IMR-90 (cell line): ENCODE measurements at regions not wholly inside any gene's neighbourhood (a gene's known extent, or its start where the extent isn't known, plus 50 kb on each side); places are given as distances from the start of the nearest gene placed in this dataset.

Source experiments
- ATAC-seq: fragments of 200-7000 bp; cut with Tn5 transposase; 2 replicates; pipeline ENCODE4 v1.9.1; 2020; ENCODE audit warnings: low read depth, mild to moderate bottlenecking, moderate library complexity
- BruUV-seq: library from RNA; stranded (reverse); fragments of 400-500 nt; replicated peaks from 2 replicates; lab custom pipeline; 2021; lab: Mats Ljungman, UMichigan
- CTCF ChIA-PET: fragments of 300-600 bp; formaldehyde crosslinking; extraction: SDS; loops from one replicate; lab custom pipeline; 2021; ENCODE audit warnings: antibody characterized with exemption; lab: Yijun Ruan, JAX
- POLR2A ChIA-PET: fragments of 300-600 bp; sonication (Branson Sonifier 250); formaldehyde crosslinking; loops from one replicate; lab custom pipeline; 2022; ENCODE audit warnings: antibody characterized with exemption; ENCODE audit not compliant: unreplicated experiment; lab: Charles Lee
- DNase-seq: peaks from one replicate; pipeline ENCODE4 v3.0.0; 2013
- H2AFZ ChIP-seq: replicated peaks from 2 replicates; pipeline ENCODE3; 2013; ENCODE audit warnings: low read length, mild to moderate bottlenecking; ENCODE audit not compliant: poor library complexity
- H2AK5ac ChIP-seq: 2 replicates; pipeline ENCODE4 v1.6.1; 2013; ENCODE audit warnings: low read depth, low read length, inconsistent platforms
- H2AK9ac ChIP-seq: replicated peaks from 2 replicates; pipeline ENCODE3; 2013; ENCODE audit warnings: mild to moderate bottlenecking, low read depth, low read length, moderate library complexity; ENCODE audit not compliant: poor library complexity
- H2BK120ac ChIP-seq: 2 replicates; pipeline ENCODE4 v1.6.1; 2013; ENCODE audit warnings: low read depth, low read length, inconsistent platforms
- H2BK15ac ChIP-seq: 3 replicates; pipeline ENCODE4 v1.6.1; 2013; ENCODE audit warnings: low read depth, low read length, inconsistent platforms
- H2BK20ac ChIP-seq: 2 replicates; pipeline ENCODE4 v1.6.1; 2013; ENCODE audit warnings: low read depth, mild to moderate bottlenecking, inconsistent platforms, low read length, moderate library complexity
- H2BK5ac ChIP-seq: 2 replicates; pipeline ENCODE4 v1.6.1; 2013; ENCODE audit warnings: mild to moderate bottlenecking, low read depth, low read length, inconsistent platforms; ENCODE audit not compliant: poor library complexity, severe bottlenecking
- H3K14ac ChIP-seq: replicated peaks from 2 replicates; pipeline ENCODE4 v1.6.1; 2013; ENCODE audit warnings: low read depth, low read length, inconsistent platforms
- H3K18ac ChIP-seq: 2 replicates; pipeline ENCODE4 v1.6.1; 2013; ENCODE audit warnings: low read depth, low read length, control low read depth
- H3K23ac ChIP-seq: 2 replicates; pipeline ENCODE4 v1.6.1; 2013; ENCODE audit warnings: low read depth, low read length, inconsistent platforms
- H3K27ac ChIP-seq: 2 replicates; pipeline ENCODE4 v1.5.1; 2013; ENCODE audit warnings: mild to moderate bottlenecking, control low read depth, low read length; ENCODE audit not compliant: insufficient read depth
- H3K27me3 ChIP-seq: 2 replicates; pipeline ENCODE4 v1.6.1; 2013; ENCODE audit warnings: low read length; ENCODE audit not compliant: control insufficient read depth, insufficient read depth
- H3K36me3 ChIP-seq: 2 replicates; pipeline ENCODE4 v1.6.1; 2013; ENCODE audit warnings: low read length, mixed read lengths; ENCODE audit not compliant: control insufficient read depth, insufficient read depth
- H3K4ac ChIP-seq: 2 replicates; pipeline ENCODE4 v1.6.1; 2013; ENCODE audit warnings: low read depth, low read length, inconsistent platforms
- H3K4me1 ChIP-seq: 2 replicates; pipeline ENCODE4 v1.6.1; 2013; ENCODE audit warnings: low read length, mixed read lengths; ENCODE audit not compliant: control insufficient read depth, insufficient read depth
- H3K4me2 ChIP-seq: 2 replicates; pipeline ENCODE4 v1.6.1; 2013; ENCODE audit warnings: low read depth, mild to moderate bottlenecking, control low read depth, low read length, moderate library complexity
- H3K4me3 ChIP-seq: 2 replicates; pipeline ENCODE4 v1.5.1; 2013; ENCODE audit warnings: low read depth, mild to moderate bottlenecking, control low read depth, low read length, moderate library complexity; ENCODE audit not compliant: insufficient read depth
- H3K56ac ChIP-seq: 2 replicates; pipeline ENCODE4 v1.6.1; 2013; ENCODE audit warnings: low read length, inconsistent platforms; ENCODE audit not compliant: insufficient read depth; ENCODE audit errors: extremely low read depth
- H3K79me1 ChIP-seq, 2 experiments: 2 replicates each; pipeline ENCODE4 v1.6.1; 2013; ENCODE audit warnings: low read length in 2 of 2, inconsistent platforms in 1 of 2, low read depth in 1 of 2
- H3K9ac ChIP-seq: 2 replicates; pipeline ENCODE4 v1.6.1; 2013; ENCODE audit warnings: low read depth, low read length, control low read depth
- H3K9me1 ChIP-seq: 2 replicates; pipeline ENCODE4 v1.6.1; 2013; ENCODE audit warnings: low read length, inconsistent platforms; ENCODE audit not compliant: insufficient read depth
- H3K9me3 ChIP-seq: 2 replicates; pipeline ENCODE4 v1.6.1; 2013; ENCODE audit warnings: low read length; ENCODE audit not compliant: control insufficient read depth, insufficient read depth
- H4K20me1 ChIP-seq: 2 replicates; pipeline ENCODE4 v1.6.1; 2013; ENCODE audit warnings: low read length, inconsistent platforms; ENCODE audit not compliant: insufficient read depth
- H4K5ac ChIP-seq: 2 replicates; pipeline ENCODE4 v1.6.1; 2013; ENCODE audit warnings: mild to moderate bottlenecking, low read depth, low read length, control low read depth
- H4K8ac ChIP-seq, 2 experiments: 2 replicates each; pipeline ENCODE4 v1.6.1; 2013; ENCODE audit warnings: low read depth in 2 of 2, low read length in 2 of 2, control low read depth in 1 of 2, inconsistent platforms in 1 of 2
- H4K91ac ChIP-seq: 2 replicates; pipeline ENCODE4 v1.6.1; 2013; ENCODE audit warnings: low read depth, low read length, inconsistent platforms; ENCODE audit not compliant: insufficient read depth
- BHLHE40 ChIP-seq: fragments of 150-350 bp; IDR thresholded peaks from 2 replicates; pipeline ENCODE4 v1.6.1; 2016; ENCODE audit warnings: mild to moderate bottlenecking, low read depth, low read length
- MAZ ChIP-seq: IDR thresholded peaks from 2 replicates; pipeline ENCODE4 v1.6.1; 2012; ENCODE audit warnings: low read depth, mild to moderate bottlenecking, low read length, improper control_type of control experiment, moderate library complexity, borderline replicate concordance
- NFE2L2 ChIP-seq: fragments of 150-350 bp; IDR thresholded peaks from 2 replicates; pipeline ENCODE4 v1.6.1; 2016; ENCODE audit warnings: low read depth, mild to moderate bottlenecking, low read length
- WGBS, 2 experiments: methylation state at CpG; one replicate each; pipeline versions ENCODE4 v1.1.5 to v1.1.7; 2013; ENCODE audit warnings: missing lambda C conversion rate in 2 of 2; ENCODE audit not compliant: insufficient read length in 1 of 2; ENCODE audit errors: extremely low coverage in 2 of 2; 5-methylcytosine and 5-hydroxymethylcytosine counted together
- dilution Hi-C: fragments of 300-500 bp; cut with HindIII; formaldehyde crosslinking; loops from one replicate; pipeline ENCODE4 v1.14.3; 2018; ENCODE audit warnings: low sequenced_read_pairs; ENCODE audit not compliant: unreplicated experiment
- in situ Hi-C: fragments of 300-500 bp; cut with MboI; formaldehyde crosslinking; loops from 3 replicates; pipeline ENCODE4 v1.14.3; 2019; ENCODE audit warnings: low sequenced_read_pairs, inconsistent platforms, mixed read lengths
- intact Hi-C: fragments of 100-400 bp; cut with micrococcal nuclease; formaldehyde crosslinking; loops from 2 replicates; pipeline ENCODE4 v1.10.0; 2022

GRCh38 chr10:47190802-47191450, 109.1 kb upstream of the GDF10 start:
- Histone ChIP-seq H3K18ac (no peak overlapping the region), H3K36me3 (no peaks in the 10 kb centered on the region), H2BK120ac (no peak overlapping the region), H3K9me3 (no peaks in the 10 kb centered on the region), H2AK5ac (no peak overlapping the region), H4K20me1 (no peaks in the 10 kb centered on the region), H4K91ac (no peak overlapping the region), H2BK15ac (no peak overlapping the region), H2BK20ac (no peak overlapping the region), H3K4me2 (no peak overlapping the region), H3K14ac (no peak overlapping the region), H4K5ac (no peak overlapping the region), H2AK9ac (no peak overlapping the region), H3K27ac (no peak overlapping the region), H3K4ac (no peak overlapping the region), H3K79me1 (no peaks in the 10 kb centered on the region), H3K27me3 (peaks cover 12% of the 10 kb centered on the region; the same call in 1 of the 2 replicates), H3K23ac (no peak overlapping the region), H2BK5ac (no peak overlapping the region), H3K9me1 (no peaks in the 10 kb centered on the region), H3K9ac (no peak overlapping the region), H3K4me1 (no peaks in the 10 kb centered on the region; the same call in 1 of the 2 replicates), H3K56ac (no peak overlapping the region), H2AFZ (no peak overlapping the region), H3K4me3 (no peak overlapping the region), H4K8ac (no peak overlapping the region)
- TF ChIP-seq NFE2L2 (no peak), MAZ (no peak), BHLHE40 (no peak)
- BruUV-seq: no TSS peak
- dilution Hi-C loops (no loop called here), in situ Hi-C loops (no loop called here), intact Hi-C loops (no loop called here)
- ChIA-PET POLR2A (no interaction called here), CTCF (interaction anchor here (1.3 kb wide), 1 partner anchor 10 kb away, joined by 5 read pairs; no protein-coding TSS in a partner anchor)
- ATAC-seq (no peak), DNase-seq (no peak)
- 100% methylated on average over 1 of the region's 5 CpGs; no CpG with 5 or more reads in 1 of the 2 experiments for WGBS, 2 experiments
